ENCODE measurements at regions not wholly inside any gene's neighbourhood (a gene's known extent, or its start where the extent isn't known, plus 50 kb on each side); places are given as distances from the start of the nearest gene placed in this dataset.

DNA sequence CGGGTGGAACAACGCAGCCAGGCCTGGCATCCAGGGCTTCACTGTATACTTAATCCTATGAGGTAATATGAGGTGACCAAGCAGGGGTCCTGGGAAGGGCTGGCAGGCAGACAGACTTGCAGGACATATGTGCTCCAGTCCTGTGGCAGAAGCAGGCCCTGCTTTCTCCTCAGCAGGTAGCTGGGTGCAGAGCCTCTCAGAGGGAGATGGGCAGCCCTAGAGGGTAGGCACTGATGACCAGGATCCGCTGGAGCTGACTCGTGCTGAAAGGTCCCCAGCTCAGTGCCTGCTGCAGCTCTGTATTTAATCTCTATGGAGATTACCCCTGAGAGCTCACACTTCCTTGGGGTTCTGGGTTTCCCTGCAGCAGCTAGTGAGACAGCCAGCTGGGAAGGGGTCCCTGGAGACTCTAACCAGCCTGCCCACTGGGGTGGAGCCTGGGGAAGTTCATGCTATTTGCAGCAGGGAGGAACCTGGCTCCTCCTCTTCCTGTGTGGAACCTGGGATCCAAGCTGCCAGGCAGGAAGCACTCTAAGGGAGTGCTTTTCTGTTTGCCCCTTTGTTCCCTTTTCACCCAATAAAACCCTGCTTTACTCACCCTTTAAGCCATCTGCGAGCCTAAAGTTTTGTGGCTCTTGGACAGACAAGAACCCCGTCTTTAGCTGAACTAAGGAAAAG, 339.2 kb downstream of the DCAF12L2 start:
- Mint-ChIP-seq H3K4me3 (no peak overlapping the region), H3K27me3 (no peaks in the 10 kb centered on the region), H3K27ac (no peak overlapping the region), H3K36me3 (ENCODE audit: low read depth) (no peaks in the 10 kb centered on the region), H3K9me3 (peaks cover 8% of the 10 kb centered on the region), H3K4me1 (no peaks in the 10 kb centered on the region)
- intact Hi-C loops (cut with micrococcal nuclease), result no loop called here
- ATAC-seq (ENCODE audit: low read depth), result no peak
- CTCF ChIA-PET, result no interaction called here
- TF ChIP-seq, protein P1, sequence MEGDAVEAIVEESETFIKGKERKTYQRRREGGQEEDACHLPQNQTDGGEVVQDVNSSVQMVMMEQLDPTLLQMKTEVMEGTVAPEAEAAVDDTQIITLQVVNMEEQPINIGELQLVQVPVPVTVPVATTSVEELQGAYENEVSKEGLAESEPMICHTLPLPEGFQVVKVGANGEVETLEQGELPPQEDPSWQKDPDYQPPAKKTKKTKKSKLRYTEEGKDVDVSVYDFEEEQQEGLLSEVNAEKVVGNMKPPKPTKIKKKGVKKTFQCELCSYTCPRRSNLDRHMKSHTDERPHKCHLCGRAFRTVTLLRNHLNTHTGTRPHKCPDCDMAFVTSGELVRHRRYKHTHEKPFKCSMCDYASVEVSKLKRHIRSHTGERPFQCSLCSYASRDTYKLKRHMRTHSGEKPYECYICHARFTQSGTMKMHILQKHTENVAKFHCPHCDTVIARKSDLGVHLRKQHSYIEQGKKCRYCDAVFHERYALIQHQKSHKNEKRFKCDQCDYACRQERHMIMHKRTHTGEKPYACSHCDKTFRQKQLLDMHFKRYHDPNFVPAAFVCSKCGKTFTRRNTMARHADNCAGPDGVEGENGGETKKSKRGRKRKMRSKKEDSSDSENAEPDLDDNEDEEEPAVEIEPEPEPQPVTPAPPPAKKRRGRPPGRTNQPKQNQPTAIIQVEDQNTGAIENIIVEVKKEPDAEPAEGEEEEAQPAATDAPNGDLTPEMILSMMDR (IDR thresholded peaks at IDR 0.05), result no peak
- POLR2A ChIA-PET, result no interaction called here
- no peak for DNase-seq

DNA sequence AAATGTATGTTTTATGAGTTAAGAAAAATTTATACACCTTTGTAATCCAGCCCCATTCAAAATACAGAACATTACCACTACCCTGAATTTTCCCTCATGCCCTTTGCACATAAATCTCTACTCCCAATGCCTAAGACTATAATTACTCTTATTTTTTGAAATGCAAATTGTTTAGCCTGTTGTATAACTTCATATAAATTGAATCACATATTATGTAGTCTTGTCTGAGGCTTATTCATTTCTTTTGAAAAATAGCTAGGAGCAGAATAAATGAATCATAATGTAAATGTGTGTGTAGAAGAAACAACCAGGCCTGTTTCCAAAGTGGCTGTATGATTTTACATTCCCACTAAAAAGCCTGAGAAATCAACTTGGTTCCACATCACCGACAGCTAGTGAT, 319.8 kb downstream of the DCAF12L2 start:
- H3K4me1 Mint-ChIP-seq, result no peaks in the 10 kb centered on the region
- TF ChIP-seq, protein P1 (IDR thresholded peaks at IDR 0.05), result no peak
- H3K27me3 Mint-ChIP-seq, result no peaks in the 10 kb centered on the region
- ATAC-seq (ENCODE audit: low read depth) (no peak), DNase-seq (no peak)
- no peak overlapping the region for H3K4me3 Mint-ChIP-seq
- POLR2A ChIA-PET, result no interaction called here
- CTCF ChIA-PET, result no interaction called here
- no peaks in the 10 kb centered on the region for H3K9me3 Mint-ChIP-seq
- H3K27ac Mint-ChIP-seq, result no peak overlapping the region
- H3K36me3 Mint-ChIP-seq (ENCODE audit: low read depth), result no peaks in the 10 kb centered on the region
- intact Hi-C loops (cut with micrococcal nuclease), result no loop called here

DNA sequence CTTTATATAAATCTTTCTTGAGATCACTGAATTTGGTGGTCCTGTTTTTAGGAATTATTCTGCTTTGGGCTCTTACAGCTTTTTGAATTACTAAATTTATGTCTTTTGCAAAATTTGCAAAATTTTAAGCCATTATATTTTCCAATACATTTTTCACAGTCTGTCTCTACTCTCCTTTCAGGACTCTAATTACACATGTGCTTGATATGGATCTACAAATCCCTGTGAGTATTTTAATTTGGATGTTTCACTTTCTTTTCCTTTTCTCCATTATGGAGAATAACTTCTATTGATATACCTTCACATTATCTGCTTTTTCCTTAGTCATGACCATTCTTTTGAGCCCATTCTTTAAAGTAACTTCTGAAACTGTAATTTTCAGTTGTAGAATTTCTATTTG, 315.4 kb downstream of the DCAF12L2 start:
- H3K9me3 Mint-ChIP-seq, result peaks cover 2% of the 10 kb centered on the region
- ATAC-seq (ENCODE audit: low read depth) (no peak), DNase-seq (no peak)
- H3K27ac Mint-ChIP-seq, result no peak overlapping the region
- TF ChIP-seq, protein P1 (IDR thresholded peaks at IDR 0.05), result no peak
- ChIA-PET CTCF (no interaction called here), POLR2A (no interaction called here)
- H3K4me3 Mint-ChIP-seq, result no peak overlapping the region
- no peaks in the 10 kb centered on the region for H3K27me3 Mint-ChIP-seq
- H3K4me1 Mint-ChIP-seq, result no peaks in the 10 kb centered on the region
- no peaks in the 10 kb centered on the region for H3K36me3 Mint-ChIP-seq (ENCODE audit: low read depth)
- intact Hi-C loops (cut with micrococcal nuclease), result no loop called here

DNA sequence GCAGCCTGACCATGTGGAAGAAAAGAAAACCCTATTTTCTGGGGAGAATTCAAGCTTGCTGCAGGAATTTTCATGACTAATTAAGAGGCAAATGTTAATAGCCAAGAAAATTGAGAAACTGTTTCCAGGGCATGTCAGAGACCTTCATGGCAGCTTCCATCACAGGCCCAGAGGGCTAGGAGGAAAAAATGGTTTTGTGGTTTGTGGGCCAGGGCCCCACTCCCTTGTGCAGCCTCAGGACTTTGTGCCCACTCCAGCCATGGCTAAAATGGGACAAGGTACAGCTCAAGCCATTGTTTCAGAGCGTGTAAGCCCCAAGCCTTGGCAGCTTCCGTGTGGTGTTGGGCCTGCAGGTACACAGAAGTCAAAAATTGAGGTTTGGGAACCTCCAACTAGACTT, 282.9 kb downstream of the DCAF12L2 start:
- ATAC-seq (ENCODE audit: low read depth) (no peak), DNase-seq (no peak)
- intact Hi-C loops (cut with micrococcal nuclease), result no loop called here
- no peaks in the 10 kb centered on the region for H3K27me3 Mint-ChIP-seq
- POLR2A ChIA-PET, result no interaction called here
- no peaks in the 10 kb centered on the region for H3K4me1 Mint-ChIP-seq
- H3K4me3 Mint-ChIP-seq, result no peak overlapping the region
- H3K27ac Mint-ChIP-seq, result no peak overlapping the region
- TF ChIP-seq, protein P1 (IDR thresholded peaks at IDR 0.05), result no peak
- H3K9me3 Mint-ChIP-seq, result peaks cover 4% of the 10 kb centered on the region
- no peaks in the 10 kb centered on the region for H3K36me3 Mint-ChIP-seq (ENCODE audit: low read depth)
- CTCF ChIA-PET, result no interaction called here

DNA sequence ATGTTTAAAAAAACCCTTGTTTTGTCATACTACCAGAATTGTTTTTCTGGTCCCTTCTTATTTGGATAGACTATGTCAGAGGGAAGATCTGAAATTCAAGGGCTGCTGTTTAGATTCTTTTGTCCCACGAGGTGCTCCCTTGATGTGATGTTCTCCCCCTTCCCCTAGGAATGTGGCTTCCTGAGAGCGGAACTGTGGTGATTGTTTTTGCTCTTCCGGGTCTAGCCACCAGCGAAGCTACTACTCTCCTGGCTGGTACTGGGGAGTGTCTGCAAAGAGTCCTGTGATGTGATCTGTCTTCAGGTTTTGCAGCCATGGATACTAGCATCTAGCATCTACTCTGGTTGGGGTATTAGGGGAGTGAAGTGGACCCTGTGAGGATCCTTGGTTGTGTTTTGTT, 271.1 kb downstream of the DCAF12L2 start:
- Mint-ChIP-seq H3K4me3 (no peak overlapping the region), H3K27me3 (no peaks in the 10 kb centered on the region), H3K27ac (no peak overlapping the region), H3K4me1 (no peaks in the 10 kb centered on the region), H3K36me3 (ENCODE audit: low read depth) (no peaks in the 10 kb centered on the region), H3K9me3 (peaks cover 6% of the 10 kb centered on the region)
- intact Hi-C loops (cut with micrococcal nuclease), result no loop called here
- TF ChIP-seq, protein P1 (IDR thresholded peaks at IDR 0.05), result no peak
- POLR2A ChIA-PET, result no interaction called here
- ATAC-seq (ENCODE audit: low read depth), result no peak
- DNase-seq, result no peak
- CTCF ChIA-PET, result no interaction called here
